ENCODE measurements at regions not wholly inside any gene's neighbourhood (a gene's known extent, or its start where the extent isn't known, plus 50 kb on each side); places are given as distances from the start of the nearest gene placed in this dataset.

- no peaks in the 10 kb centered on the region for H3K27me3 ChIP-seq (ENCODE audit: control insufficient read depth in 2 of 2, insufficient read depth in 1 of 2, low read length in 1 of 2)
- no peak for DNase-seq (ENCODE audit: low read depth in 6 of 9, low spot score in 9 of 9)
- H3K4me1 ChIP-seq (ENCODE audit: control insufficient read depth in 2 of 2, insufficient read depth in 2 of 2, low read length in 2 of 2), result no peaks in the 10 kb centered on the region
- no peak overlapping the region for H3K4me3 ChIP-seq (ENCODE audit: low read length in 2 of 2)
- no peak overlapping the region for H3K27ac ChIP-seq (ENCODE audit: low read depth in 1 of 2, low read length in 1 of 2)
- no peaks in the 10 kb centered on the region for H3K36me3 ChIP-seq (ENCODE audit: control insufficient read depth in 2 of 2, insufficient read depth in 2 of 2, low read length in 1 of 2)
- H3K9me3 ChIP-seq (ENCODE audit: control insufficient read depth in 2 of 2, insufficient read depth in 1 of 2, low read length in 1 of 2), result no peaks in the 10 kb centered on the region
- WGBS, result 82% methylated on average over 4 of the region's 4 CpGs
Measured at GRCh38 chr3:1499694-1500093, 406.9 kb downstream of the CNTN6 start.

DNA sequence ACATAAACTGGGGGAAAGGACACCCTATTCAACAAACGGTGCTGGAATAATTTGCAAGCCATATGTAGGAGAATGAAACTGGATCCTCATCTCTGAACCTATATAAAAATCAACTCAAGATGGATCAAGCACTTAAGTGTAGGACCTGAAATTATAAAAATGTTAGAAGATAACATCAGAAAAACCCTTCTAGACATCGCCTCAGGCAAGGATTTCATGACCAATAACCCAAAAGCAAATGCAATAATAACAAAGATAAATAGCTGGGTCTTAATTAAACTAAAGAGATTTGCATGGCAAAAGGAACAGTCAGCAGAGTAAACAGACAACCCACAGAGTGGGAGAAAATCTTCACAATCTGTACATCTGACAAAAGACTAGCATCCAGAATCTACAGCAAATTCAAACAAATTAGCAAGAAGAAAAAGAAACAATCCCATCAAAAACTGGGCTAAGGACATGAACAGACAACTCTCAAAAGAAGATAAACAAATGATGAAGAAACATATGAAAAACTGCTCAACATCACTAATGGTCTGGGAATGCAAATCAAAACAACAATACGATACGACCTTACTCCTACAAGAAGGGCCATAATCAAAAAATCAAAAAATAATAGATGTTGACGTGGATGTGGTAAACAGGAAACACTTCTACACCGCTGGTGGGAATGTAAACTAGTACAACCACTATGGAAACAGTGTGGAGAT is 408.7 kb downstream of the CNTN6 start:
- H3K27ac ChIP-seq (ENCODE audit: low read depth in 1 of 2, low read length in 1 of 2), result no peak overlapping the region
- H3K4me1 ChIP-seq (ENCODE audit: control insufficient read depth in 2 of 2, insufficient read depth in 2 of 2, low read length in 2 of 2), result no peaks in the 10 kb centered on the region
- 88% methylated on average over 6 of the region's 6 CpGs for WGBS

DNA sequence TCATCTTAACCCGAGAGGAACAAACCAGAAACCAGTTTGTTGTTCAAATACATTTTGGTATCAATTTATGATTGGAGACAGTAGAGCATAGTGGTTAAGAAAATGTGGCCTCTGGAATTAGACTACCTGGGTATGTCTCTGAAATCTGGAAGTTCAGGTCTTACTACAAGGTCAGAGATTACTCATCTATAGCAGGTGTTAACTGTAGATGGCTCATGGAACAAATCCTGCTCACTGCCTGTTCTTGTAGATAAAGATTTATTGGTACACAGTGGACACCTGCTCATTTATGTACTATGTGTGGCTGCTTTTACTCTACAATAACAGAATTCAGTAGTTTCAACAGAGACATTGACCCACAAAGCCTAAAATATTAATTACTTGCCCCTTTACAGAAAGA is 413.3 kb downstream of the CNTN6 start:
- WGBS, result 70% methylated on average over 1 of the region's 1 CpG

More for the DNA sequence above, 408.7 kb downstream of the CNTN6 start:
- no peaks in the 10 kb centered on the region for H3K27me3 ChIP-seq (ENCODE audit: control insufficient read depth in 2 of 2, insufficient read depth in 1 of 2, low read length in 1 of 2)
- H3K9me3 ChIP-seq (ENCODE audit: control insufficient read depth in 2 of 2, insufficient read depth in 1 of 2, low read length in 1 of 2), result no peaks in the 10 kb centered on the region
- no peak for DNase-seq (ENCODE audit: low read depth in 6 of 9, low spot score in 9 of 9)
- no peaks in the 10 kb centered on the region for H3K36me3 ChIP-seq (ENCODE audit: control insufficient read depth in 2 of 2, insufficient read depth in 2 of 2, low read length in 1 of 2)
- no peak overlapping the region for H3K4me3 ChIP-seq (ENCODE audit: low read length in 2 of 2)

DNA sequence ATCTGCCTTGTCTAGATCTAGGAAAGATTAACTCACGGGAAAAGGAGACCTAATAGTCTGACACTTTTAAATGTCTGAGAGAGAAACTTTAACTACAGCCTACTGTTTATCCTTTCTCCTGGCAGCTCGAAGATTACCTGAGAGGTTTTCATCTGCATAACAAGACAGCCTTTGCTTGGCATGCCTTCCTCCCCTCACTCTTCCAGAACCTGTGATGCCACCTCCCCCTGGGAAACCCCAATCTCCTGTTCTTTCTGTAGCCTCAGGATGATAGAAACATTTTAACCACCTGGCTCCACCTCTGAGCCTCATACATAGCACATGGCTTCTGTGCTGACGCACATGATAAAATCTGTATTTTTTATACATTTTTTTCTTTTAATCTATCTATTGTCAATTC is 420.8 kb downstream of the CNTN6 start:
- 75% methylated on average over 3 of the region's 3 CpGs for WGBS
- no peak for DNase-seq (ENCODE audit: low read depth in 6 of 9, low spot score in 9 of 9)
- H3K27ac ChIP-seq (ENCODE audit: low read depth in 1 of 2, low read length in 1 of 2), result no peak overlapping the region
- H3K4me3 ChIP-seq (ENCODE audit: low read length in 2 of 2), result no peak overlapping the region
- H3K9me3 ChIP-seq (ENCODE audit: control insufficient read depth in 2 of 2, insufficient read depth in 1 of 2, low read length in 1 of 2), result no peaks in the 10 kb centered on the region
- H3K36me3 ChIP-seq (ENCODE audit: control insufficient read depth in 2 of 2, insufficient read depth in 2 of 2, low read length in 1 of 2), result no peaks in the 10 kb centered on the region
- no peaks in the 10 kb centered on the region for H3K27me3 ChIP-seq (ENCODE audit: control insufficient read depth in 2 of 2, insufficient read depth in 1 of 2, low read length in 1 of 2)
- H3K4me1 ChIP-seq (ENCODE audit: control insufficient read depth in 2 of 2, insufficient read depth in 2 of 2, low read length in 2 of 2), result no peaks in the 10 kb centered on the region

More for the DNA sequence above, 413.3 kb downstream of the CNTN6 start:
- Histone ChIP-seq H3K4me1 (ENCODE audit: control insufficient read depth in 2 of 2, insufficient read depth in 2 of 2, low read length in 2 of 2) (no peaks in the 10 kb centered on the region), H3K27me3 (ENCODE audit: control insufficient read depth in 2 of 2, insufficient read depth in 1 of 2, low read length in 1 of 2) (no peaks in the 10 kb centered on the region), H3K4me3 (ENCODE audit: low read length in 2 of 2) (no peak overlapping the region), H3K36me3 (ENCODE audit: control insufficient read depth in 2 of 2, insufficient read depth in 2 of 2, low read length in 1 of 2) (no peaks in the 10 kb centered on the region), H3K9me3 (ENCODE audit: control insufficient read depth in 2 of 2, insufficient read depth in 1 of 2, low read length in 1 of 2) (no peaks in the 10 kb centered on the region), H3K27ac (ENCODE audit: low read depth in 1 of 2, low read length in 1 of 2) (no peak overlapping the region)
- no peak for DNase-seq (ENCODE audit: low read depth in 6 of 9, low spot score in 9 of 9)

DNA sequence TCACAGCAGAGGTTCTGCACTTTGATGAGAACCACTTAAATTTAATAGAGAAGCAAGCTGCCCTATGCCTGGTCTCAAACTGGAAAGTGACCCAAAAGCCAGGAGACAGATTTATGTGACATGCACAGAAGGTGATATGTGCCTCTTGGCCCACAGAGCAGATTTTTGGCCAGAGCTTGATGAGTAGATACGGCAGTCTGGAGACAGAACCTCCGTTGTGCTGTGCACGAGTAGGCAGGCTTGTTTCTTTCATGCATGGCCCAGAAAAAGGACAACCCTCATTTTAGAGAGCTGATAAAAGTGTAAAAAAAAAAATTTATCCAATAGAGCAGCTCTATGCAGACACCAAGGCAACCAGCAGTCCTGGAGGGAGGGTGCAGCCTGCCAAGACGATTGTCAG is 423.1 kb downstream of the CNTN6 start:
- Histone ChIP-seq H3K36me3 (ENCODE audit: control insufficient read depth in 2 of 2, insufficient read depth in 2 of 2, low read length in 1 of 2) (no peaks in the 10 kb centered on the region), H3K4me1 (ENCODE audit: control insufficient read depth in 2 of 2, insufficient read depth in 2 of 2, low read length in 2 of 2) (no peaks in the 10 kb centered on the region), H3K27ac (ENCODE audit: low read depth in 1 of 2, low read length in 1 of 2) (no peak overlapping the region), H3K9me3 (ENCODE audit: control insufficient read depth in 2 of 2, insufficient read depth in 1 of 2, low read length in 1 of 2) (no peaks in the 10 kb centered on the region), H3K4me3 (ENCODE audit: low read length in 2 of 2) (no peak overlapping the region), H3K27me3 (ENCODE audit: control insufficient read depth in 2 of 2, insufficient read depth in 1 of 2, low read length in 1 of 2) (no peaks in the 10 kb centered on the region)
- WGBS, result 89% methylated on average over 4 of the region's 4 CpGs
- DNase-seq (ENCODE audit: low read depth in 6 of 9, low spot score in 9 of 9), result no peak

GRCh38 chr3:1527786-1528185 is 435.0 kb downstream of the CNTN6 start:
- H3K9me3 ChIP-seq (ENCODE audit: control insufficient read depth in 2 of 2, insufficient read depth in 1 of 2, low read length in 1 of 2), result peaks cover 0 to 9% of the 10 kb centered on the region in 2 donors
- no peaks in the 10 kb centered on the region for H3K4me1 ChIP-seq (ENCODE audit: control insufficient read depth in 2 of 2, insufficient read depth in 2 of 2, low read length in 2 of 2)
- H3K4me3 ChIP-seq (ENCODE audit: low read length in 2 of 2), result no peak overlapping the region
- no peaks in the 10 kb centered on the region for H3K27me3 ChIP-seq (ENCODE audit: control insufficient read depth in 2 of 2, insufficient read depth in 1 of 2, low read length in 1 of 2)
- 90% methylated on average over 4 of the region's 4 CpGs for WGBS
- DNase-seq (ENCODE audit: low read depth in 6 of 9, low spot score in 9 of 9), result no peak
- H3K36me3 ChIP-seq (ENCODE audit: control insufficient read depth in 2 of 2, insufficient read depth in 2 of 2, low read length in 1 of 2), result no peaks in the 10 kb centered on the region
- H3K27ac ChIP-seq (ENCODE audit: low read depth in 1 of 2, low read length in 1 of 2), result no peak overlapping the region

DNA sequence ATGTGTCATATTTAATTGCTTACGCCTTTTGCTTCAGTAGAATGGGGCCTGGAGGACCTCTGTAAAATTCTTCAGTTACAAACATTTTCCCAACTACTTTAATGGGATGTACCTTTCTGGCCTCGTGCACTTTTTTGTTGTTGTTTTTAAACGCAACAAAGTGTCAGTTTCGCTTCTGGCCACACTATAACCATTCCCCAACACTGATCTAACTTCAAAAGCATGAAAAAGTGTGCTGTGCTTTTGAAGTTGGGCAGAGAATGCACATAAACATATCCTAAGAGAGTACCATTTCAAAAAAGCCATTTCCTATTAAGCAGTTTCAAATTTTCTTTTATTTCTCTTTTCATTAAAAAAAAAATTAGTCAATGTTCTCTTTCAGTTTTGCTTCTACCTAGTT is 435.8 kb downstream of the CNTN6 start:
- Histone ChIP-seq H3K27ac (ENCODE audit: low read depth in 1 of 2, low read length in 1 of 2) (no peak overlapping the region), H3K36me3 (ENCODE audit: control insufficient read depth in 2 of 2, insufficient read depth in 2 of 2, low read length in 1 of 2) (no peaks in the 10 kb centered on the region), H3K27me3 (ENCODE audit: control insufficient read depth in 2 of 2, insufficient read depth in 1 of 2, low read length in 1 of 2) (no peaks in the 10 kb centered on the region), H3K4me3 (ENCODE audit: low read length in 2 of 2) (no peak overlapping the region), H3K9me3 (ENCODE audit: control insufficient read depth in 2 of 2, insufficient read depth in 1 of 2, low read length in 1 of 2) (peaks cover 0 to 9% of the 10 kb centered on the region in 2 donors), H3K4me1 (ENCODE audit: control insufficient read depth in 2 of 2, insufficient read depth in 2 of 2, low read length in 2 of 2) (no peaks in the 10 kb centered on the region)
- DNase-seq (ENCODE audit: low read depth in 6 of 9, low spot score in 9 of 9), result no peak
- WGBS, result 90% methylated on average over 4 of the region's 4 CpGs

- Histone ChIP-seq H3K9me3 (ENCODE audit: control insufficient read depth in 2 of 2, insufficient read depth in 1 of 2, low read length in 1 of 2) (peaks cover 0 to 9% of the 10 kb centered on the region in 2 donors), H3K27me3 (ENCODE audit: control insufficient read depth in 2 of 2, insufficient read depth in 1 of 2, low read length in 1 of 2) (no peaks in the 10 kb centered on the region), H3K36me3 (ENCODE audit: control insufficient read depth in 2 of 2, insufficient read depth in 2 of 2, low read length in 1 of 2) (no peaks in the 10 kb centered on the region), H3K4me3 (ENCODE audit: low read length in 2 of 2) (no peak overlapping the region), H3K4me1 (ENCODE audit: control insufficient read depth in 2 of 2, insufficient read depth in 2 of 2, low read length in 2 of 2) (no peaks in the 10 kb centered on the region), H3K27ac (ENCODE audit: low read depth in 1 of 2, low read length in 1 of 2) (no peak overlapping the region)
- no peak for DNase-seq (ENCODE audit: low read depth in 6 of 9, low spot score in 9 of 9)
- WGBS, result 71% methylated on average over 4 of the region's 4 CpGs
Measured at GRCh38 chr3:1529676-1530075, 436.9 kb downstream of the CNTN6 start.

- H3K4me3 ChIP-seq (ENCODE audit: low read length in 2 of 2), result no peak overlapping the region
- no peaks in the 10 kb centered on the region for H3K4me1 ChIP-seq (ENCODE audit: control insufficient read depth in 2 of 2, insufficient read depth in 2 of 2, low read length in 2 of 2)
- peaks cover 0 to 5% of the 10 kb centered on the region in 2 donors for H3K9me3 ChIP-seq (ENCODE audit: control insufficient read depth in 2 of 2, insufficient read depth in 1 of 2, low read length in 1 of 2)
- no peaks in the 10 kb centered on the region for H3K27me3 ChIP-seq (ENCODE audit: control insufficient read depth in 2 of 2, insufficient read depth in 1 of 2, low read length in 1 of 2)
- H3K27ac ChIP-seq (ENCODE audit: low read depth in 1 of 2, low read length in 1 of 2), result no peak overlapping the region
- H3K36me3 ChIP-seq (ENCODE audit: control insufficient read depth in 2 of 2, insufficient read depth in 2 of 2, low read length in 1 of 2), result no peaks in the 10 kb centered on the region
- no peak for DNase-seq (ENCODE audit: low read depth in 6 of 9, low spot score in 9 of 9)
Measured at GRCh38 chr3:1531981-1532380, 439.2 kb downstream of the CNTN6 start.
